SU-DHL-6 (cell line): ENCODE measurements at regions not wholly inside any gene's neighbourhood (a gene's known extent, or its start where the extent isn't known, plus 50 kb on each side); places are given as distances from the start of the nearest gene placed in this dataset.

Experiments
- H2AFZ ChIP-seq: fragments of 200-600 bp; sonication (generic); 2 replicates; pipeline ENCODE4 v1.6.1; 2014; ENCODE audit warnings: low read depth, mild to moderate bottlenecking, moderate library complexity, mixed read lengths, antibody characterized with exemption, low read length; ENCODE audit not compliant: severe bottlenecking
- H3F3A ChIP-seq: fragments of 200-600 bp; shearing (Covaris generic); 2 replicates; pipeline ENCODE4 v1.6.0; 2016; ENCODE audit warnings: antibody characterized with exemption, mild to moderate bottlenecking; ENCODE audit not compliant: insufficient read depth
- H3K27ac ChIP-seq: fragments of 200-600 bp; sonication (generic); 2 replicates; pipeline ENCODE4 v1.5.1; 2016; ENCODE audit warnings: low read depth, mild to moderate bottlenecking, low read length, moderate library complexity, mixed read lengths
- H3K27me3 ChIP-seq: fragments of 200-600 bp; sonication (generic), shearing (Covaris generic); 2 replicates; pipeline ENCODE4 v1.6.0; 2014; ENCODE audit warnings: mild to moderate bottlenecking, low read length
- H3K36me3 ChIP-seq: fragments of 200-600 bp; sonication (generic); 2 replicates; pipeline ENCODE4 v1.6.1; 2014; ENCODE audit warnings: mild to moderate bottlenecking, low read length, mixed read lengths
- H3K4me2 ChIP-seq: fragments of 300-600, 200-600 bp; shearing (Covaris generic), sonication (generic); 2 replicates; pipeline ENCODE4 v1.6.0; 2014; ENCODE audit warnings: low read length, low read depth, mild to moderate bottlenecking; ENCODE audit not compliant: poor library complexity, severe bottlenecking
- H3K4me3 ChIP-seq: fragments of 200-600 bp; sonication (generic); 2 replicates; pipeline ENCODE4 v1.5.1; 2014; ENCODE audit warnings: antibody characterized with exemption, low read length, mild to moderate bottlenecking, mixed read lengths; ENCODE audit not compliant: insufficient read depth, poor library complexity, severe bottlenecking
- H3K79me2 ChIP-seq: fragments of 200-600 bp; sonication (generic); 2 replicates; pipeline ENCODE4 v1.6.1; 2014; ENCODE audit warnings: mild to moderate bottlenecking, low read length, moderate library complexity; ENCODE audit not compliant: insufficient read depth
- H3K9ac ChIP-seq: fragments of 200-600 bp; sonication (generic); 2 replicates; pipeline ENCODE4 v1.7.0; 2014; ENCODE audit warnings: mild to moderate bottlenecking, low read length
- H3K9me2 ChIP-seq: fragments of 200-600 bp; sonication (generic); replicated peaks from 2 replicates; pipeline ENCODE4 v1.6.1; 2014; ENCODE audit warnings: low read length; ENCODE audit not compliant: insufficient read depth
- H3K9me3 ChIP-seq: fragments of 200-600 bp; sonication (generic); 2 replicates; pipeline ENCODE4 v1.6.1; 2014; ENCODE audit warnings: low read length, mixed read lengths; ENCODE audit not compliant: insufficient read depth
- H4K20me1 ChIP-seq: fragments of 200-600 bp; sonication (generic); 2 replicates; pipeline ENCODE4 v1.6.1; 2014; ENCODE audit warnings: low read depth, mild to moderate bottlenecking, antibody characterized with exemption, low read length, moderate library complexity, mixed read lengths
- CTCF ChIP-seq: fragments of 200-600 bp; sonication (generic); IDR thresholded peaks from one replicate; pipeline ENCODE4 v1.5.1; 2017; ENCODE audit warnings: antibody characterized with exemption, mild to moderate bottlenecking, low read length, moderate library complexity; ENCODE audit not compliant: insufficient read depth, poor library complexity, severe bottlenecking
- EZH2phosphoT487 ChIP-seq: fragments of 200-600 bp; sonication (generic), shearing (Covaris generic); conservative IDR thresholded peaks from 2 replicates; pipeline ENCODE4 v1.6.1; 2018; ENCODE audit warnings: mild to moderate bottlenecking, antibody characterized with exemption, low read length, moderate library complexity, mixed read lengths

- no peaks in the 10 kb centered on the region for H3K79me2 ChIP-seq
- H4K20me1 ChIP-seq: no peaks in the 10 kb centered on the region
- no peaks in the 10 kb centered on the region for H3F3A ChIP-seq
- H3K9ac ChIP-seq: no peak overlapping the region
- H3K4me2 ChIP-seq: no peak overlapping the region
- no peak overlapping the region for H3K4me3 ChIP-seq
- no peaks in the 10 kb centered on the region for H3K27me3 ChIP-seq
- no peak overlapping the region for H3K27ac ChIP-seq
- H3K9me2 ChIP-seq: no peaks in the 10 kb centered on the region
- no peak for TF ChIP-seq CTCF
- no peak for TF ChIP-seq EZH2phosphoT487
- no peaks in the 10 kb centered on the region for H3K9me3 ChIP-seq
- H2AFZ ChIP-seq: no peak overlapping the region
- H3K36me3 ChIP-seq: no peaks in the 10 kb centered on the region
Observed at GRCh38 chr4:180567080-180567479, 1676.1 kb upstream of the TENM3 start.

- Histone ChIP-seq H3K36me3 (no peaks in the 10 kb centered on the region), H3K4me3 (no peak overlapping the region), H4K20me1 (no peaks in the 10 kb centered on the region), H3K9ac (no peak overlapping the region), H3K9me2 (no peaks in the 10 kb centered on the region; the same call in 1 of the 2 replicates), H2AFZ (no peak overlapping the region), H3K79me2 (no peaks in the 10 kb centered on the region), H3K27ac (no peak overlapping the region), H3F3A (no peaks in the 10 kb centered on the region), H3K4me2 (no peak overlapping the region), H3K9me3 (no peaks in the 10 kb centered on the region), H3K27me3 (no peaks in the 10 kb centered on the region)
- TF ChIP-seq EZH2phosphoT487 (no peak), CTCF (no peak)
Observed at GRCh38 chr4:180571516-180572055, 1671.6 kb upstream of the TENM3 start.

GRCh38 chr4:180578175-180578574 lies 1665.0 kb upstream of the TENM3 start:
- Histone ChIP-seq H3K9me3 (no peaks in the 10 kb centered on the region), H3K27ac (no peak overlapping the region), H3K4me3 (no peak overlapping the region), H3K4me2 (no peak overlapping the region), H3K9ac (no peak overlapping the region), H2AFZ (no peak overlapping the region), H4K20me1 (no peaks in the 10 kb centered on the region), H3K9me2 (no peaks in the 10 kb centered on the region; the same call in 1 of the 2 replicates), H3F3A (no peaks in the 10 kb centered on the region), H3K36me3 (no peaks in the 10 kb centered on the region), H3K27me3 (no peaks in the 10 kb centered on the region), H3K79me2 (no peaks in the 10 kb centered on the region)
- TF ChIP-seq CTCF (no peak), EZH2phosphoT487 (no peak)
